GM12874 (cell line): ENCODE measurements at regions not wholly inside any gene's neighbourhood (a gene's known extent, or its start where the extent isn't known, plus 50 kb on each side); places are given as distances from the start of the nearest gene placed in this dataset.

ENCODE experiments used
- CTCF ChIP-seq: IDR thresholded peaks from 2 replicates; pipeline ENCODE4 v1.5.1; 2011; ENCODE audit warnings: low read depth, mild to moderate bottlenecking, control low read depth, low read length, moderate library complexity; ENCODE audit not compliant: insufficient read depth

- TF ChIP-seq CTCF, result no peak
Observed at GRCh38 chr5:26828294-26828693, 210.1 kb downstream of the CDH9 start.

- no peak for TF ChIP-seq CTCF
Observed at GRCh38 chr5:26813235-26813634, 225.2 kb downstream of the CDH9 start.

GRCh38 chr5:26812714-26813113 is 225.7 kb downstream of the CDH9 start:
- no peak for TF ChIP-seq CTCF

GRCh38 chr5:26807231-26808199 is 230.9 kb downstream of the CDH9 start:
- no peak for TF ChIP-seq CTCF

- no peak for TF ChIP-seq CTCF
Observed at GRCh38 chr5:26805076-26805475, 233.3 kb downstream of the CDH9 start.

GRCh38 chr5:26802944-26803343 is 235.4 kb downstream of the CDH9 start:
- TF ChIP-seq CTCF, result no peak

GRCh38 chr5:26791433-26791832 is 247.0 kb downstream of the CDH9 start:
- TF ChIP-seq CTCF, result no peak
